Tibial nerve (tissue), 4 donors: ENCODE measurements at regions not wholly inside any gene's neighbourhood (a gene's known extent, or its start where the extent isn't known, plus 50 kb on each side); places are given as distances from the start of the nearest gene placed in this dataset.

ENCODE experiments used
- DNase-seq, 2 donors: peaks; one replicate each; pipeline ENCODE4 v3.0.0-alpha.2; 2019; ENCODE audit warnings: low spot score in 2 of 2
- H3K27ac ChIP-seq, 4 donors: fragments of 200-600 bp; sonication (generic) in 3 of 4; one replicate each; pipeline ENCODE4 v1.5.1; 2017 to 2019; ENCODE audit warnings: mild to moderate bottlenecking in 1 of 4
- H3K27me3 ChIP-seq, 2 donors: fragments of 200-600 bp; sonication (generic) in 1 of 2; one replicate each; pipeline versions ENCODE4 v1.5.1 to v1.6.0; 2017 to 2019
- H3K36me3 ChIP-seq, 3 donors: fragments of 200-600 bp; sonication (generic); one replicate each; pipeline ENCODE4 v1.5.1; 2018 to 2019
- H3K4me1 ChIP-seq, 4 donors: fragments of 200-600 bp; sonication (generic) in 3 of 4; one replicate each; pipeline ENCODE4 v1.5.1; 2017 to 2019
- H3K4me3 ChIP-seq, 4 donors: fragments of 200-600 bp; sonication (generic) in 3 of 4; one replicate each; pipeline ENCODE4 v1.5.1; 2017 to 2019; ENCODE audit warnings: mild to moderate bottlenecking in 1 of 4, moderate library complexity in 1 of 4
- H3K9me3 ChIP-seq, 4 donors: fragments of 200-600 bp; sonication (generic) in 3 of 4; one replicate each; pipeline ENCODE4 v1.5.1; 2017 to 2019
- EP300 ChIP-seq, 2 donors: sonication (generic); formaldehyde crosslinking; IDR thresholded peaks; one replicate each; pipeline ENCODE4 v1.6.1; 2017; ENCODE audit warnings: antibody characterized with exemption in 2 of 2, mild to moderate bottlenecking in 1 of 2
- POLR2A ChIP-seq, 2 donors: fragments of 450-650 bp; IDR thresholded peaks; one replicate each; pipeline ENCODE4 v1.6.1; 2017; ENCODE audit warnings: antibody characterized with exemption in 2 of 2, mild to moderate bottlenecking in 2 of 2, moderate library complexity in 2 of 2
- WGBS, 2 donors: methylation state at CpG; one replicate each; pipeline ENCODE4 v1.1.5; 2018; 5-methylcytosine and 5-hydroxymethylcytosine counted together
- TF ChIP-seq, protein P1 (sequence below), 5 experiments: fragments of 200-600 bp in 3 of 5; fragments of 450-650 bp in 2 of 5; sonication (generic) in 3 of 5; IDR thresholded peaks; one replicate each; pipeline ENCODE4 v1.5.1; 2016 to 2019; ENCODE audit warnings: antibody characterized with exemption in 5 of 5, mild to moderate bottlenecking in 3 of 5, moderate library complexity in 2 of 5

- Histone ChIP-seq H3K27ac (no peak overlapping the region), H3K27me3 (no peaks in the 10 kb centered on the region), H3K4me3 (no peak overlapping the region), H3K9me3 (no peaks in the 10 kb centered on the region), H3K36me3 (no peaks in the 10 kb centered on the region), H3K4me1 (peaks cover 0 to 19% (median 0%) of the 10 kb centered on the region in 4 donors)
- 85 to 86% methylated on average over 4 of the region's 4 CpGs for WGBS, 2 donors
- TF ChIP-seq, protein P1, sequence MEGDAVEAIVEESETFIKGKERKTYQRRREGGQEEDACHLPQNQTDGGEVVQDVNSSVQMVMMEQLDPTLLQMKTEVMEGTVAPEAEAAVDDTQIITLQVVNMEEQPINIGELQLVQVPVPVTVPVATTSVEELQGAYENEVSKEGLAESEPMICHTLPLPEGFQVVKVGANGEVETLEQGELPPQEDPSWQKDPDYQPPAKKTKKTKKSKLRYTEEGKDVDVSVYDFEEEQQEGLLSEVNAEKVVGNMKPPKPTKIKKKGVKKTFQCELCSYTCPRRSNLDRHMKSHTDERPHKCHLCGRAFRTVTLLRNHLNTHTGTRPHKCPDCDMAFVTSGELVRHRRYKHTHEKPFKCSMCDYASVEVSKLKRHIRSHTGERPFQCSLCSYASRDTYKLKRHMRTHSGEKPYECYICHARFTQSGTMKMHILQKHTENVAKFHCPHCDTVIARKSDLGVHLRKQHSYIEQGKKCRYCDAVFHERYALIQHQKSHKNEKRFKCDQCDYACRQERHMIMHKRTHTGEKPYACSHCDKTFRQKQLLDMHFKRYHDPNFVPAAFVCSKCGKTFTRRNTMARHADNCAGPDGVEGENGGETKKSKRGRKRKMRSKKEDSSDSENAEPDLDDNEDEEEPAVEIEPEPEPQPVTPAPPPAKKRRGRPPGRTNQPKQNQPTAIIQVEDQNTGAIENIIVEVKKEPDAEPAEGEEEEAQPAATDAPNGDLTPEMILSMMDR (IDR thresholded peaks at IDR 0.05): no peak
- no peak for DNase-seq
Measured at GRCh38 chr6:156060013-156060412, 604.4 kb upstream of the NOX3 start.

- Histone ChIP-seq H3K27ac (no peak overlapping the region), H3K4me1 (peaks cover 0 to 19% (median 0%) of the 10 kb centered on the region in 4 donors), H3K36me3 (no peaks in the 10 kb centered on the region), H3K27me3 (no peaks in the 10 kb centered on the region), H3K4me3 (no peak overlapping the region), H3K9me3 (no peaks in the 10 kb centered on the region)
- TF ChIP-seq POLR2A (IDR thresholded peaks at IDR 0.05): no peak
- TF ChIP-seq, protein P1 (IDR thresholded peaks at IDR 0.05): no peak
- TF ChIP-seq EP300 (IDR thresholded peaks at IDR 0.05): no peak
- DNase-seq: no peak
- WGBS, 2 donors: 74 to 82% methylated on average over 2 of the region's 2 CpGs
Measured at GRCh38 chr6:156058356-156058755, 602.7 kb upstream of the NOX3 start.

DNA sequence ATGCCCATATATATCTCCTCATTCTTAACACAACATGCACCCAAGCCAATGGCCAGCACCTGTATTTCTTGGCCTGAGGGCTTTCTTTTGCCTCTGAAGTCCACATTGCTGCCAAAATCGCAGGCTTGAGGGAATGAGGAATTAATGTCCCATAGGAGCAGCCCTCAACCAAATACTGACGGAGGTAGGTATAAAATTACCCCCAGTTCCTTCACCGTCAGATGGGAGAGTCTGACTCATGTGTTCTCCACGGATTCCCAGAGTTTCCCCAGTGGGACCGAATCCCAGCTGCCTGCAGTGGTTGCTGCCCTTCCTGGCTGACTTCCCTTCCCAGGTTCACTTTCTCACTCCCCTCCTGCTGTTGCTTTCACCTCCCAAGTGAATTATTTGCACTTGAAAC is 602.2 kb upstream of the NOX3 start:
- TF ChIP-seq, protein P1 (IDR thresholded peaks at IDR 0.05): no peak
- TF ChIP-seq POLR2A (IDR thresholded peaks at IDR 0.05) (no peak), EP300 (IDR thresholded peaks at IDR 0.05) (no peak)
- H3K27me3 ChIP-seq: no peaks in the 10 kb centered on the region
- no peaks in the 10 kb centered on the region for H3K9me3 ChIP-seq
- no peak overlapping the region for H3K27ac ChIP-seq
- DNase-seq: no peak
- 71 to 73% methylated on average over 5 of the region's 5 CpGs for WGBS, 2 donors
- peaks cover 0 to 18% (median 0%) of the 10 kb centered on the region in 4 donors for H3K4me1 ChIP-seq
- H3K36me3 ChIP-seq: no peaks in the 10 kb centered on the region
- H3K4me3 ChIP-seq: no peak overlapping the region

- H3K4me1 ChIP-seq: peaks cover 0 to 6% (median 0%) of the 10 kb centered on the region in 4 donors
- no peaks in the 10 kb centered on the region for H3K36me3 ChIP-seq
- WGBS, 2 donors: 88 to 92% methylated on average over 2 of the region's 2 CpGs
- DNase-seq: no peak
- no peaks in the 10 kb centered on the region for H3K9me3 ChIP-seq
- no peak overlapping the region for H3K27ac ChIP-seq
- no peak overlapping the region for H3K4me3 ChIP-seq
- no peaks in the 10 kb centered on the region for H3K27me3 ChIP-seq
- no peak for TF ChIP-seq POLR2A (IDR thresholded peaks at IDR 0.05)
- TF ChIP-seq, protein P1 (IDR thresholded peaks at IDR 0.05): no peak
- TF ChIP-seq EP300 (IDR thresholded peaks at IDR 0.05): no peak
Measured at GRCh38 chr6:156056085-156056484, 600.4 kb upstream of the NOX3 start.

DNA sequence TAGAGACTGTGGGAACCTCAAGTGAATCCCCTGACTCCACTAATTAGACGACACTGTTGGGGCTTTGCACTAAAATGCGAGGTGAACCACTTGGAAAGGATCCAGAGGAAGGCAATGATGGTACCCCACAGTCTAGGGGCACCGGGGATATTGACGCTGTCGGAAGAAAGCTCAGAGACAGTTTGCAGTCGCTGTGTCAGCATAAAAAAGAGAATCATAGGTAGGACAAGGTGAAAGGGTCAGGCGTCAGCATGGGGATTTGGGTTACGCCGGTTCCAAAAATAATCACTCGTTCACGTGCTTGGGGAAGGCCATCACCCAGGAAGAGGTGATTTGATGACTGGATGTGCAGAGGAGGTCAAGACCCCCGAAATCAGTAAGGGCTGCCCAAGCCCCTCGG is 598.0 kb upstream of the NOX3 start:
- no peak overlapping the region for H3K4me3 ChIP-seq
- no peak overlapping the region for H3K27ac ChIP-seq
- H3K4me1 ChIP-seq: peaks cover 0 to 6% (median 0%) of the 10 kb centered on the region in 4 donors
- 89% methylated on average over 13 of the region's 13 CpGs for WGBS, 2 donors
- no peaks in the 10 kb centered on the region for H3K9me3 ChIP-seq
- no peak for TF ChIP-seq EP300 (IDR thresholded peaks at IDR 0.05)
- no peaks in the 10 kb centered on the region for H3K36me3 ChIP-seq
- DNase-seq: no peak
- H3K27me3 ChIP-seq: no peaks in the 10 kb centered on the region

DNA sequence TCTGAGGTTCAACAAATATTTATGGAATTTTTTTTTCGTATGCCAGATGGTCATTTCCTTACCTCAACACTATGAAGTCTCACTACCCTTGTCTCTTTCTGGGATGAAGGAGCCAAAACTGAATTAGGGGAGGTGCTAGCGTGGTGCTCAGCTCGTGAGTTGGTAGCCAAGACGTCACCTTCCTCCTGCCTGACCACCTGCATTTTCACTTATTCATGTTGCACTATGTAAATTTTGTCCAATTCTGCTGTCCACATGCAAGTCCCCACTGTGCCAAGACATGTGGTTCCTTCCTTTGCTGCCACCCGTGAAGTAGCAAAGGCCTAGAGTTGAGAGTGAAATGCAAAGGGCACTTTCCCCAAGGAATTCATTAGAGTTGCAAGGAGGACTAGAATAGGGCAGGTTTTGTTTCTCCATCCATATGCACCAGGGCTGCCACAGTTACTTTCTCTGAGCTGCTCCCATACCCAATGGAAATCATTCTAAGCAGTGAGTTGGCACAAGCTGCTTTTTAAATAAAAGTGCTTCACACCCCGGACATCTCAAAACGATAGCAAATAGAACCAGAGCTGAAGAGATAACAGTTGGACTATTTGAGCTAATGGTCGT is 591.3 kb upstream of the NOX3 start:
- H3K4me1 ChIP-seq: peaks cover 0 to 20% (median 3%) of the 10 kb centered on the region in 4 donors

More for the DNA sequence above, 591.3 kb upstream of the NOX3 start:
- H3K27me3 ChIP-seq: no peaks in the 10 kb centered on the region
- H3K9me3 ChIP-seq: no peaks in the 10 kb centered on the region
- DNase-seq: no peak
- 64 to 67% methylated on average over 8 of the region's 8 CpGs for WGBS, 2 donors
- no peak overlapping the region for H3K27ac ChIP-seq
- TF ChIP-seq, protein P1 (IDR thresholded peaks at IDR 0.05): no peak
- TF ChIP-seq POLR2A (IDR thresholded peaks at IDR 0.05) (no peak), EP300 (IDR thresholded peaks at IDR 0.05) (no peak)
- H3K4me3 ChIP-seq: no peak overlapping the region
- H3K36me3 ChIP-seq: no peaks in the 10 kb centered on the region
